Karpas-422 (cell line): ENCODE measurements at regions not wholly inside any gene's neighbourhood (a gene's known extent, or its start where the extent isn't known, plus 50 kb on each side); places are given as distances from the start of the nearest gene placed in this dataset.
A peak's percentile ranks its signal among the peaks of the same experiment; 100 is the strongest.

Experiments used
- DNase-seq: peaks from one replicate; pipeline ENCODE4 v3.0.0-alpha.2; 2015
- H2AFZ ChIP-seq: fragments of 200-600 bp; sonication (generic); 2 replicates; pipeline ENCODE4 v1.6.1; 2014; ENCODE audit warnings: antibody characterized with exemption, low read length, mixed read lengths
- H3K27ac ChIP-seq: fragments of 200-600 bp; sonication (generic); 2 replicates; pipeline ENCODE4 v1.5.1; 2014; ENCODE audit warnings: mild to moderate bottlenecking, low read length, moderate library complexity
- H3K27me3 ChIP-seq: fragments of 200-600 bp; sonication (generic); 2 replicates; pipeline ENCODE4 v1.6.1; 2014; ENCODE audit warnings: low read length, mixed read lengths
- H3K36me3 ChIP-seq: fragments of 200-600 bp; sonication (generic); 2 replicates; pipeline ENCODE4 v1.6.1; 2014; ENCODE audit warnings: low read length, mixed read lengths; ENCODE audit not compliant: insufficient read depth
- H3K4me1 ChIP-seq: fragments of 200-600 bp; sonication (generic); 2 replicates; pipeline ENCODE4 v1.6.1; 2014; ENCODE audit warnings: mild to moderate bottlenecking, low read length, mixed read lengths
- H3K4me2 ChIP-seq: fragments of 200-600 bp; sonication (generic); 2 replicates; pipeline ENCODE4 v1.6.1; 2014; ENCODE audit warnings: low read length, low read depth, mild to moderate bottlenecking; ENCODE audit not compliant: poor library complexity, severe bottlenecking
- H3K4me3 ChIP-seq: fragments of 200-600 bp; sonication (generic); 2 replicates; pipeline ENCODE4 v1.5.1; 2014; ENCODE audit warnings: mild to moderate bottlenecking, antibody characterized with exemption, low read length, mixed read lengths
- H3K79me2 ChIP-seq: fragments of 200-600 bp; sonication (generic); 2 replicates; pipeline ENCODE4 v1.6.1; 2014; ENCODE audit warnings: mild to moderate bottlenecking, low read length, mixed read lengths
- H3K9ac ChIP-seq: fragments of 200-600 bp; sonication (generic); 2 replicates; pipeline ENCODE4 v1.6.0; 2014; ENCODE audit warnings: low read length
- H3K9me2 ChIP-seq: fragments of 200-600 bp; sonication (generic), shearing (Covaris generic); replicated peaks from 2 replicates; pipeline ENCODE4 v1.6.0; 2014; ENCODE audit warnings: mild to moderate bottlenecking, low read length, moderate library complexity; ENCODE audit not compliant: insufficient read depth
- H3K9me3 ChIP-seq: fragments of 300-700, 200-600 bp; sonication (generic); 2 replicates; pipeline ENCODE4 v1.6.1; 2014; ENCODE audit warnings: low read length, mixed read lengths
- H4K20me1 ChIP-seq: fragments of 200-600 bp; sonication (generic); 2 replicates; pipeline ENCODE4 v1.6.1; 2014; ENCODE audit warnings: mild to moderate bottlenecking, antibody characterized with exemption, low read length, low read depth; ENCODE audit not compliant: insufficient read depth

GRCh38 chr2:176760439-176760838 is 452.2 kb upstream of the HNRNPA3 start:
- no peaks in the 10 kb centered on the region for H3K79me2 ChIP-seq
- H3K9me2 ChIP-seq = no peaks in the 10 kb centered on the region
- DNase-seq = peak; percentile 62
- peak overlapping the region; percentile 50 for H3K9ac ChIP-seq
- no peaks in the 10 kb centered on the region for H3K9me3 ChIP-seq
- 0 out of 2 replicates have a peak, but pooled peaks cover 4% of the 10 kb centered on the region for H3K36me3 ChIP-seq
- H3K27me3 ChIP-seq = no peaks in the 10 kb centered on the region
- peak overlapping the region; percentile 13; the same call in 1 of the 2 replicates for H3K4me3 ChIP-seq
- H3K4me2 ChIP-seq = peak overlapping the region; percentile 59
- peaks cover 98% of the 10 kb centered on the region for H3K4me1 ChIP-seq
- no peak overlapping the region for H2AFZ ChIP-seq
- H4K20me1 ChIP-seq = no peaks in the 10 kb centered on the region
- peak overlapping the region; percentile 98 for H3K27ac ChIP-seq

- peak overlapping the region; percentile 57 for H3K4me3 ChIP-seq
- peak overlapping the region; percentile 98 for H3K27ac ChIP-seq
- no peaks in the 10 kb centered on the region for H3K36me3 ChIP-seq
- no peaks in the 10 kb centered on the region for H3K9me2 ChIP-seq
- peak overlapping the region; percentile 73 for H3K4me2 ChIP-seq
- no peaks in the 10 kb centered on the region for H3K9me3 ChIP-seq
- H3K27me3 ChIP-seq = no peaks in the 10 kb centered on the region
- H3K79me2 ChIP-seq = no peaks in the 10 kb centered on the region
- H3K9ac ChIP-seq = peak overlapping the region; percentile 83
- no peak overlapping the region for H2AFZ ChIP-seq
- peaks cover 96% of the 10 kb centered on the region for H3K4me1 ChIP-seq
- no peaks in the 10 kb centered on the region for H4K20me1 ChIP-seq
- DNase-seq = peak; percentile 71
Observed at GRCh38 chr2:176763130-176763529, 449.5 kb upstream of the HNRNPA3 start.

- Histone ChIP-seq H3K4me3 (peak overlapping the region; percentile 57), H3K9ac (peak overlapping the region; percentile 83), H3K36me3 (no peaks in the 10 kb centered on the region), H3K9me3 (no peaks in the 10 kb centered on the region), H3K4me2 (peak overlapping the region; percentile 73), H3K27me3 (no peaks in the 10 kb centered on the region), H3K9me2 (no peaks in the 10 kb centered on the region), H3K4me1 (peaks cover 96% of the 10 kb centered on the region), H2AFZ (no peak overlapping the region), H3K27ac (peak overlapping the region; percentile 98), H3K79me2 (no peaks in the 10 kb centered on the region), H4K20me1 (no peaks in the 10 kb centered on the region)
- peak; percentile 92 for DNase-seq
Observed at GRCh38 chr2:176763851-176764404, 448.7 kb upstream of the HNRNPA3 start.

- Histone ChIP-seq H3K27ac (peak overlapping the region; percentile 98), H3K9me2 (no peaks in the 10 kb centered on the region), H3K9me3 (no peaks in the 10 kb centered on the region), H3K27me3 (no peaks in the 10 kb centered on the region), H3K9ac (peak overlapping the region; percentile 83), H3K36me3 (no peaks in the 10 kb centered on the region), H3K79me2 (no peaks in the 10 kb centered on the region), H3K4me3 (peak overlapping the region; percentile 24), H4K20me1 (no peaks in the 10 kb centered on the region), H3K4me2 (peak overlapping the region; percentile 73), H2AFZ (no peak overlapping the region), H3K4me1 (peaks cover 96% of the 10 kb centered on the region)
- peak; percentile 69 for DNase-seq
Observed at GRCh38 chr2:176764921-176765320, 447.7 kb upstream of the HNRNPA3 start.

GRCh38 chr2:176766005-176766404 is 446.6 kb upstream of the HNRNPA3 start:
- H3K36me3 ChIP-seq = no peaks in the 10 kb centered on the region
- H3K9ac ChIP-seq = peak overlapping the region; percentile 83
- H2AFZ ChIP-seq = no peak overlapping the region
- H3K9me2 ChIP-seq = no peaks in the 10 kb centered on the region
- H4K20me1 ChIP-seq = no peaks in the 10 kb centered on the region
- peaks cover 96% of the 10 kb centered on the region for H3K4me1 ChIP-seq
- peak overlapping the region; percentile 98 for H3K27ac ChIP-seq
- no peak overlapping the region for H3K4me3 ChIP-seq
- no peaks in the 10 kb centered on the region for H3K9me3 ChIP-seq
- no peaks in the 10 kb centered on the region for H3K27me3 ChIP-seq
- no peaks in the 10 kb centered on the region for H3K79me2 ChIP-seq
- H3K4me2 ChIP-seq = peak overlapping the region; percentile 73
- no peak for DNase-seq

GRCh38 chr2:176768185-176768584 is 444.4 kb upstream of the HNRNPA3 start:
- Histone ChIP-seq H3K4me3 (0 out of 2 replicates have a peak overlapping the region, but pooled peaks have one; percentile 8), H3K4me2 (peak overlapping the region; percentile 52)

GRCh38 chr2:176769021-176769420 is 443.6 kb upstream of the HNRNPA3 start:
- H3K9ac ChIP-seq = peak overlapping the region; percentile 69
- H3K4me3 ChIP-seq = 0 out of 2 replicates have a peak overlapping the region, but pooled peaks have one; percentile 8
- DNase-seq = peak; percentile 93
- H3K27ac ChIP-seq = peak overlapping the region; percentile 97
- H4K20me1 ChIP-seq = no peaks in the 10 kb centered on the region
- H3K9me3 ChIP-seq = no peaks in the 10 kb centered on the region; the same call in 1 of the 2 replicates
- peaks cover 73% of the 10 kb centered on the region for H3K4me1 ChIP-seq
- no peaks in the 10 kb centered on the region for H3K79me2 ChIP-seq
- H3K9me2 ChIP-seq = no peaks in the 10 kb centered on the region
- H2AFZ ChIP-seq = no peak overlapping the region
- peak overlapping the region; percentile 52 for H3K4me2 ChIP-seq
- no peaks in the 10 kb centered on the region for H3K27me3 ChIP-seq
- no peaks in the 10 kb centered on the region for H3K36me3 ChIP-seq

More at GRCh38 chr2:176768185-176768584, 444.4 kb upstream of the HNRNPA3 start:
- no peaks in the 10 kb centered on the region for H3K27me3 ChIP-seq
- no peaks in the 10 kb centered on the region; the same call in 1 of the 2 replicates for H3K9me3 ChIP-seq
- H3K4me1 ChIP-seq = peaks cover 82% of the 10 kb centered on the region
- H3K27ac ChIP-seq = peak overlapping the region; percentile 97
- H3K9me2 ChIP-seq = no peaks in the 10 kb centered on the region
- H4K20me1 ChIP-seq = no peaks in the 10 kb centered on the region
- H3K9ac ChIP-seq = peak overlapping the region; percentile 69
- DNase-seq = peak; percentile 80
- H3K79me2 ChIP-seq = no peaks in the 10 kb centered on the region
- H3K36me3 ChIP-seq = no peaks in the 10 kb centered on the region
- no peak overlapping the region for H2AFZ ChIP-seq

GRCh38 chr2:176769499-176770370 is 442.9 kb upstream of the HNRNPA3 start:
- Histone ChIP-seq H3K79me2 (no peaks in the 10 kb centered on the region), H3K4me2 (peak overlapping the region; percentile 63), H3K27ac (peak overlapping the region; percentile 97)

More at GRCh38 chr2:176769499-176770370, 442.9 kb upstream of the HNRNPA3 start:
- peak; percentile 98 for DNase-seq
- Histone ChIP-seq H3K9ac (peak overlapping the region; percentile 69), H3K36me3 (no peaks in the 10 kb centered on the region; the same call in 1 of the 2 replicates), H3K9me3 (no peaks in the 10 kb centered on the region; the same call in 1 of the 2 replicates), H3K9me2 (no peaks in the 10 kb centered on the region), H3K27me3 (no peaks in the 10 kb centered on the region), H4K20me1 (no peaks in the 10 kb centered on the region), H3K4me1 (peaks cover 66% of the 10 kb centered on the region), H3K4me3 (peak overlapping the region; percentile 1; the same call in 1 of the 2 replicates), H2AFZ (no peak overlapping the region)
